ENCODE measurements at regions not wholly inside any gene's neighbourhood (a gene's known extent, or its start where the extent isn't known, plus 50 kb on each side); places are given as distances from the start of the nearest gene placed in this dataset.
"Not testable (repeated sequence)": the region's sequence is repeated elsewhere in the genome, so short reads cannot be mapped to it uniquely, and the experiment has no call there.

GRCh38 chr14:19197488-19198234, 230.4 kb downstream of the POTEM start:
- not testable (repeated sequence) for H4K12ac ChIP-seq (ENCODE audit: low read depth, low read length); H3K14ac ChIP-seq (ENCODE audit: low read length); H3K18ac ChIP-seq (ENCODE audit: low read length)

DNA sequence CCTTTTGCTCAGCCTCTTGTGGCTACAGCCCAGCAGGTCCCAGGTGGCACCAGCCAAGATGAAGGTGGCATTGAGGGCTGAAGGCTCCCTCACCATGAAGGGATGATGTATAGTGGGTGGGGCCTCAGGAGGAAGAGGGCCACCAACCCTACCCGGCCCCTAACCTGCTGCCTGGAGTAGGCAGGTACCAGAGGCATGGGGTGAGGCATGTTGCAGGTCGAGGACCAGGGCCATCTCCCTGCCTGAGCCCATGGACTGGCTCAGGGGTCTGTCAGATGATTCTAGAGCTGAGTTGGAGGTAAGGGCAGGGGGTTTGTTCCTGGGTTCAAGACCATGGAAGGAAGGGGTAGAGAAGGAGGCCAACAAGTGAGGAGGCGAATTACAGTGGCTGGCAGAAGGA, 231.1 kb downstream of the POTEM start:
- H3K18ac ChIP-seq (ENCODE audit: low read length); H3K23ac ChIP-seq (ENCODE audit: low read length); H2BK12ac ChIP-seq (ENCODE audit: low read length); DNase-seq; H2BK120ac ChIP-seq (ENCODE audit: insufficient read depth, low read length, poor library complexity); H3K27ac ChIP-seq (ENCODE audit: low read depth, low read length); H3K27me3 ChIP-seq (ENCODE audit: insufficient read depth, low read length); H2BK5ac ChIP-seq (ENCODE audit: low read depth, low read length, poor library complexity); H4K8ac ChIP-seq (ENCODE audit: low read depth, low read length); H3K36me3 ChIP-seq (ENCODE audit: control insufficient read depth in 1 of 2, insufficient read depth in 2 of 2, low read length in 2 of 2); H3K79me1 ChIP-seq (ENCODE audit: low read length); H4K12ac ChIP-seq (ENCODE audit: low read depth, low read length); H2AFZ ChIP-seq (ENCODE audit: insufficient read depth, low read length, poor library complexity); H3K9me3 ChIP-seq (ENCODE audit: insufficient read depth, low read depth, low read length); H3K4ac ChIP-seq (ENCODE audit: low read depth, low read length); H3K4me2 ChIP-seq (ENCODE audit: low read length); H3K14ac ChIP-seq (ENCODE audit: low read length); H2AK5ac ChIP-seq (ENCODE audit: low read length); H3K79me2 ChIP-seq (ENCODE audit: control insufficient read depth, insufficient read depth, low read length, poor library complexity); H3K9ac ChIP-seq (ENCODE audit: low read length); H3K4me3 ChIP-seq (ENCODE audit: low read depth, low read length); H4K91ac ChIP-seq (ENCODE audit: low read depth, low read length); H3K4me1 ChIP-seq (ENCODE audit: control insufficient read depth in 1 of 2, insufficient read depth in 2 of 2, low read length in 2 of 2): not testable (repeated sequence)
- no CpG with 5 or more reads among the region's 3 CpGs for WGBS (ENCODE audit: extremely low coverage, insufficient coverage, insufficient read length)

More at GRCh38 chr14:19197488-19198234, 230.4 kb downstream of the POTEM start:
- not testable (repeated sequence) for H3K4me2 ChIP-seq (ENCODE audit: low read length); H2BK120ac ChIP-seq (ENCODE audit: insufficient read depth, low read length, poor library complexity); H3K27me3 ChIP-seq (ENCODE audit: insufficient read depth, low read length); H3K79me2 ChIP-seq (ENCODE audit: control insufficient read depth, insufficient read depth, low read length, poor library complexity); H2AFZ ChIP-seq (ENCODE audit: insufficient read depth, low read length, poor library complexity); H2AK5ac ChIP-seq (ENCODE audit: low read length); H3K79me1 ChIP-seq (ENCODE audit: low read length); H3K36me3 ChIP-seq (ENCODE audit: control insufficient read depth in 1 of 2, insufficient read depth in 2 of 2, low read length in 2 of 2); H3K9me3 ChIP-seq (ENCODE audit: insufficient read depth, low read depth, low read length); H3K4me3 ChIP-seq (ENCODE audit: low read depth, low read length); DNase-seq; H4K91ac ChIP-seq (ENCODE audit: low read depth, low read length); H3K9ac ChIP-seq (ENCODE audit: low read length); H3K4me1 ChIP-seq (ENCODE audit: control insufficient read depth in 1 of 2, insufficient read depth in 2 of 2, low read length in 2 of 2); H2BK12ac ChIP-seq (ENCODE audit: low read length); H3K23ac ChIP-seq (ENCODE audit: low read length); H2BK5ac ChIP-seq (ENCODE audit: low read depth, low read length, poor library complexity); H3K27ac ChIP-seq (ENCODE audit: low read depth, low read length); H3K4ac ChIP-seq (ENCODE audit: low read depth, low read length); H4K8ac ChIP-seq (ENCODE audit: low read depth, low read length)
- WGBS (ENCODE audit: extremely low coverage, insufficient coverage, insufficient read length): no CpG with 5 or more reads among the region's 4 CpGs

DNA sequence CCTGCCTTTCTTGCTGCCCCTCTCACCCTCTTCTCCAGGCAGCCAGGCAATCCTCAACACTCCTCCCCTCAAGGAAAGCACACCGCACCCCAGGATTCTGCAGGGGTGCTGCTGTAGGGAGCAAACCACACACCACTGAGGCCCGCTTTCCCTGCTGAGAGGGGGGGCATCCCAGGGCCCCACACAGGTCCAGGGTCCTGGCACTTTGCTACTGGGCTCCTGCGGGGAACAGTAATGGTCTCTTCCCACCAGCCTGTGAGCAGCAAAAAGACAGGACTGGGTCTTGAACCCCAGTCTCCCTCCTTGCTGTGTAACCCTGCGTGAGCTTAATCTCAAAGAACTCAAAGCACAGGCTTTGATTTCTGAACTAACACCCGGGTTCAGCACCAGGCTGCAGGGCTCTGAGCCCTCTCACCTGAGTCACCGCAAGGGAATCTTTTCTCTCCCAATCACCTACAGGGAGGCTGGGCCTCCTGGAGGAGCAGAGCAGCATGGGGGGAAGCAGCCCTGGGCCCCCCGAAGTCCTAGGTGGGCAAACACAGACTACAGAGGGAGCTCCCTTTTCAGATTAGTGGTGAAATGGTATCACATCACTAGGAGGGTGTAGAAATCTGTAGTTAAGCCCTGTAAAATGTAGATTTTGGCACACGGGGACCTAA, 232.6 kb downstream of the POTEG start:
- H4K8ac ChIP-seq (ENCODE audit: low read depth, low read length); H3K27ac ChIP-seq (ENCODE audit: low read depth, low read length); H3K14ac ChIP-seq (ENCODE audit: low read length); H3K4me3 ChIP-seq (ENCODE audit: low read depth, low read length); H4K91ac ChIP-seq (ENCODE audit: low read depth, low read length); H2AK5ac ChIP-seq (ENCODE audit: low read length); H3K9ac ChIP-seq (ENCODE audit: low read length); H2AFZ ChIP-seq (ENCODE audit: insufficient read depth, low read length, poor library complexity); H3K79me2 ChIP-seq (ENCODE audit: control insufficient read depth, insufficient read depth, low read length, poor library complexity); H3K4me1 ChIP-seq (ENCODE audit: control insufficient read depth in 1 of 2, insufficient read depth in 2 of 2, low read length in 2 of 2); H3K4me2 ChIP-seq (ENCODE audit: low read length); H2BK5ac ChIP-seq (ENCODE audit: low read depth, low read length, poor library complexity); H3K4ac ChIP-seq (ENCODE audit: low read depth, low read length); H3K9me3 ChIP-seq (ENCODE audit: insufficient read depth, low read depth, low read length); H3K27me3 ChIP-seq (ENCODE audit: insufficient read depth, low read length); H2BK12ac ChIP-seq (ENCODE audit: low read length); H4K12ac ChIP-seq (ENCODE audit: low read depth, low read length); H3K79me1 ChIP-seq (ENCODE audit: low read length); H2BK120ac ChIP-seq (ENCODE audit: insufficient read depth, low read length, poor library complexity); DNase-seq; H3K36me3 ChIP-seq (ENCODE audit: control insufficient read depth in 1 of 2, insufficient read depth in 2 of 2, low read length in 2 of 2); H3K23ac ChIP-seq (ENCODE audit: low read length); H3K18ac ChIP-seq (ENCODE audit: low read length): not testable (repeated sequence)
- WGBS (ENCODE audit: extremely low coverage, insufficient coverage, insufficient read length): no CpG with 5 or more reads among the region's 8 CpGs

- not testable (repeated sequence) for H3K9ac ChIP-seq (ENCODE audit: low read length); H3K27me3 ChIP-seq (ENCODE audit: insufficient read depth, low read length); H3K4me1 ChIP-seq (ENCODE audit: control insufficient read depth in 1 of 2, insufficient read depth in 2 of 2, low read length in 2 of 2); H4K12ac ChIP-seq (ENCODE audit: low read depth, low read length); DNase-seq; H3K4ac ChIP-seq (ENCODE audit: low read depth, low read length); H2AFZ ChIP-seq (ENCODE audit: insufficient read depth, low read length, poor library complexity); H3K4me2 ChIP-seq (ENCODE audit: low read length); H2BK120ac ChIP-seq (ENCODE audit: insufficient read depth, low read length, poor library complexity); H2BK5ac ChIP-seq (ENCODE audit: low read depth, low read length, poor library complexity); H3K79me1 ChIP-seq (ENCODE audit: low read length); H3K9me3 ChIP-seq (ENCODE audit: insufficient read depth, low read depth, low read length); H3K14ac ChIP-seq (ENCODE audit: low read length); H3K18ac ChIP-seq (ENCODE audit: low read length); H3K23ac ChIP-seq (ENCODE audit: low read length); H3K36me3 ChIP-seq (ENCODE audit: control insufficient read depth in 1 of 2, insufficient read depth in 2 of 2, low read length in 2 of 2); H2AK5ac ChIP-seq (ENCODE audit: low read length); H4K91ac ChIP-seq (ENCODE audit: low read depth, low read length); H4K8ac ChIP-seq (ENCODE audit: low read depth, low read length); H3K4me3 ChIP-seq (ENCODE audit: low read depth, low read length); H3K27ac ChIP-seq (ENCODE audit: low read depth, low read length); H2BK12ac ChIP-seq (ENCODE audit: low read length); H3K79me2 ChIP-seq (ENCODE audit: control insufficient read depth, insufficient read depth, low read length, poor library complexity)
- WGBS (ENCODE audit: extremely low coverage, insufficient coverage, insufficient read length): no CpG with 5 or more reads among the region's 7 CpGs
Observed at GRCh38 chr14:19202053-19202442, 232.1 kb downstream of the POTEG start.

Data from trophoblast cell (in vitro differentiated cells and primary cell).